CD4-positive, alpha-beta T cell treated with Interleukin-10 for 1 hour (primary cell): ENCODE measurements at regions not wholly inside any gene's neighbourhood (a gene's known extent, or its start where the extent isn't known, plus 50 kb on each side); places are given as distances from the start of the nearest gene placed in this dataset.
"Not testable (repeated sequence)": the region's sequence is repeated elsewhere in the genome, so short reads cannot be mapped to it uniquely, and the experiment has no call there.

Source experiments
- DNase-seq: peaks from one replicate; pipeline ENCODE4 v3.0.0-alpha.2; 2020

DNA sequence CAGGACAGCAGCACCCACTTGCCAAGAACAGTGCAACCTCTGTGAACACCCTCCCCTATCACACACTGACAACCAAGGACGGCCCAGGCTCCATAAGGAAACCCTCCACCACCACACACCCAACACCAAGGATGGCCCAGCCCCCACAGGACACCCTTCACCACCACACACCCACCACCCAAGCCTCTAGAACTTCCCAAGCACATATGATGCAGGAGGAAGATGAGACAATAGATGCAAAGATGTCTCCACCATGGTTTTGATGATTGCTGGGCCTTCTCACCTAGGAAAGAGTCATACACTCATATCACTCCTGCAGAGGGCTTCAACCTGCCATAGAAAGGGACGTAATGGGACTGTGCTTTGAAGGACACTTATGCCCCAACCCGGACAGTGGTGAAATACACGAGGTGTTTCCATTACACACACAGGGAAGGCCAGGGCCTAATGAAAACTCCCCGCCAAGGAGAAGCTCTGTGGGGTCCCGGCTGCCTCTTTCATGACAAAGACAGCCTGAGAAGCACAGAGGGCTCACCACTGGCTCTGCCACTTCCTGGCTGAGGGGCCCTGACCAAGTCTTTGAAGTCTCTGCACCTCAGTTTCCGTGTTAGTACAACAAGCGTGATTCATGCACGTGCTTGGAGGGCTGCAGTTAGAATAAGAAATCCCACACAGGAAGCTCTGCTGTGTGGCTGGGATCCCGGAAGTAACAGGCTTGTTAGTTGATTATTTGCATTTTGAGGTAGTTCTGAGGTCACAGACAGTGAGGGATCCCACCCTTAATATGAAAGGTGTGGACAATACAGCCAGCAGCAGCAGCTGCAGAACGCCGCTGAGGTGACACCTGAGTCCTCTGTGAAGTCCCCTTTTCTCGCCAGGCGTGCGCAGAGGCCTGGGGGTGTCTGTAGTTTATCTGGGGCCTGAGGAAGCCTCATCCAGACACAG lies 61.9 kb upstream of the ATP12A start:
- peak; percentile 81 for DNase-seq

DNA sequence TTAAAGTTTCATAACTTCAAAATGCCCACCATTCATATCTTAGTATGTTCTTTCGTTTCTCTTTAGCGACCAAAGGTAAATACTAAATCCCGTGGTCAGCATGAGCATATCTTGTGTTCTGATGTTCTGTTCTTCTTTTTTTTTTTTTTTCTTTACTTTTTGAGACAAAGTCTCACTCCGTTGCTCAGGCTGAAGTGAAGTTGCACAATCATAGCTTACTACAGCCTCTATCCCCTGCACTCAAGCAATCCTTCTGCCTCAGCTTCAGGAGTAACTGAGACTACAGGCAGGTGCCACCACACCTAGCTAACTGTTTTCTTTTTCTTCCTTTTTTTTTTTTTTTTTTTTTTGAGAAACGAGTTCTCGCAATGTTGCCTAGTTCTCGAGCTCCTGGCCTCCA lies 60.9 kb upstream of the ATP12A start:
- DNase-seq: no peak

DNA sequence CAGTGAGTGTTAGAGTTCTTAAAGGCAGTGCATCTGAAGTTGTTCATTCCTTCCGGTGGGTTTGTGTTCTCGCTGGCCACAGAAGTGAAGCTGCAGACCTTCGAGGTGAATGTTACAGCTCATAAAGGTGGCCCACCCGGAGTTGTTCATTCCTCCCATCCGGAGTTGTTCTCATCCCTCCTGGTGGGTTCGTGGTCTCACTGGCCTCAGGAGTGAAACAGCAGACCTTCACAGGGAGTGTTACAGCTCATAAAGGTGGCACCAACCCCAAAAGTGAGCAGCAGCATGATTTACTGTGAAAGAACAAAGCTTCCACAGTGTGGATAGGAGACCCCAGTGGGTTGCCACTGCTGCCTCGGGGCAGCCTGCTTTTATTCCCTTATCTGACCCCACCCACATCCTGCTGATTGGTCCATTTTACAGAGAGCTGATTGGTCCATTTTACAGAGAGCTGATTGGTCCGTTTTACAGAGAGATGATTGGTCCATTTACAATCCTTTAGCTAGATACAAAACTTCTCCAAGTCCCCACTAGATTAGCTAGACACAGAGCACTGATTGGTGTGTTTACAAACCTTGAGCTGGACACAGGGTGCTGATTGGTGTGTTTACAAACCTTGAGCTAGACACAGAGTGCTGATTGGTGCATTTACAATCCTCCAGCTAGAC lies 57.6 kb upstream of the ATP12A start:
- not testable (repeated sequence) for DNase-seq

DNA sequence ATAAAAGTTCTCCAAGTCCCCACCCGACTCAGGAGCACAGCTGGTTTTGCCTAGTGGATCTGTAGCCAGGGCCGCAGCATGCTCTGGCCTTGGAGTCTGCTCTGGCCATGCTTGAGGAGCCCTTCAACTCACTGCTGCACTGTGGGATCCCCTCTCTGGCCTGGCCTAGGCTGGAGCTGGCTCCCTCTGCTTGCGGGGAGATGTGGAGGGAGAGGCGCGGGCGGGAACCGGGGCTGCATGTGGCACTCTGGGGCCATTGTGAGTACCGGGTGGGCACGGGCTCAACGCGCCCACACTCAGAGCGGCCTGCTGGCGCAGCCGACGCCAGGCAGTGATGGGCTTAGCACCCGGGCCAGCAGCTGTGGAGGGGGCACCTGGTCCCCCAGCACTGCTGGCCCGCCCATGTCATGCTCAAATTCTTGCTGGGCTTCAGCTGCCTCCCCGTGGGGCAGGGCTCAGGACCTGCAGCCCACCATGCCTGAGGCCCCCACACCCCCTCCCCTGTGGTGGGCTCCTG lies 57.0 kb upstream of the ATP12A start:
- no peak for DNase-seq

DNA sequence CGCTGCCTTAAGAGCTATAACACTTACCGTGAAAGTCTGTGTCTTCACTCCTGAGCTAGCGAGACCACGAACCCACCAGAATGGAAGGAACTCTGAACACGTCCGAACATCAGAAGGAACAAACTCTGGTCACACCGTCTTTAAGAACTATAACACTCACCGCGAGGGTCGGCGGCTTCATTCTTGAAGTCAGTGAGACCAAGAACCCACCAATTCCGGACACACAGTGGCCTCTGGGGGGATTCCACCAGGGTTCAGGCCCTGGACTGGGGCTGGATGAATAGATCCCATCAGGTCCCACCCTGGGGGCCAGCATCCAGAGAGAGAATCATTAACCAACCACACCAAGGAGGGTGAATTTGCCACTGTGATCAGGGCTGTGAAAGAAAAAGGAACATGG lies 55.8 kb upstream of the ATP12A start:
- no peak for DNase-seq

DNA sequence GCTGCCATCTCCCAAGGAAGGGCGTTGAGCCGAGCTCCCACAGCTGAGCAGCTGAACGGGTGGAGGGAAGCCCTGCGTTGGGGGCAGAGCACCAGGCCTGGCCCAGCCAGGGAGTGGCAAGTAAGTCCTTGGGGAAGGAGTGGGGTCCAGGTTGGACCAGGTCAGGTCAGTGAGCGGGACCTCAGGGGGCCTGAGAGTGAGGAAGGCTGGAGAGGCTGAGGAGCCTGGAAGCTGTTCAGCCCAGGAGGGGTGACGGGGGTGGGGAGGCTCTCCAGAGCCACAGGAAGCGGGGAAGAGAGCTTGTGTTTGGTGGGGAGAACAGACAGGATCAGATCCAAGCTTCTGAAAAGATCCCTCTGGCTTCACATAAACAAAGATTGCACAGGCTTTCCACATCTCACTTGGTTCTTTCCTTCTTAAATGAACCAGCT lies 55.4 kb upstream of the ATP12A start:
- no peak for DNase-seq

DNA sequence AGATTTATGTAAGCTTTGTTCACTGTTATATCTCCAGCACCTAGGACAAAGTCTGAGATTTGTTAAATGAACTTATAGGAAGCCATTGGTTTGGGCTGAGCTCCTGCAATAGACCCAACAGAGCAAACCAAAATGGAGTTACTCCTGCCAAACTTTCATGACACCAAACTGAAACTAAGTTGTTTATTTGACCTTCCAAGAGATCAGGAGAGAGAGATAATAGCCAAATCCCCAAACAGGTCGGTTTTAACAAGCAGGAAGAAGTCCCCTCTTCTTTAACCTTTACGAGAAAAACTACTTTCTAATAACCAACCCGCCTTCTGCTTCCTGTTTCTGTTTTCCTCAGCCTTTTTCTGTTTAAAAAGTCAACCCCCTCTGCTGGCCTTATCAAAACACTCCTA lies 54.9 kb upstream of the ATP12A start:
- peak; percentile 34 for DNase-seq

DNA sequence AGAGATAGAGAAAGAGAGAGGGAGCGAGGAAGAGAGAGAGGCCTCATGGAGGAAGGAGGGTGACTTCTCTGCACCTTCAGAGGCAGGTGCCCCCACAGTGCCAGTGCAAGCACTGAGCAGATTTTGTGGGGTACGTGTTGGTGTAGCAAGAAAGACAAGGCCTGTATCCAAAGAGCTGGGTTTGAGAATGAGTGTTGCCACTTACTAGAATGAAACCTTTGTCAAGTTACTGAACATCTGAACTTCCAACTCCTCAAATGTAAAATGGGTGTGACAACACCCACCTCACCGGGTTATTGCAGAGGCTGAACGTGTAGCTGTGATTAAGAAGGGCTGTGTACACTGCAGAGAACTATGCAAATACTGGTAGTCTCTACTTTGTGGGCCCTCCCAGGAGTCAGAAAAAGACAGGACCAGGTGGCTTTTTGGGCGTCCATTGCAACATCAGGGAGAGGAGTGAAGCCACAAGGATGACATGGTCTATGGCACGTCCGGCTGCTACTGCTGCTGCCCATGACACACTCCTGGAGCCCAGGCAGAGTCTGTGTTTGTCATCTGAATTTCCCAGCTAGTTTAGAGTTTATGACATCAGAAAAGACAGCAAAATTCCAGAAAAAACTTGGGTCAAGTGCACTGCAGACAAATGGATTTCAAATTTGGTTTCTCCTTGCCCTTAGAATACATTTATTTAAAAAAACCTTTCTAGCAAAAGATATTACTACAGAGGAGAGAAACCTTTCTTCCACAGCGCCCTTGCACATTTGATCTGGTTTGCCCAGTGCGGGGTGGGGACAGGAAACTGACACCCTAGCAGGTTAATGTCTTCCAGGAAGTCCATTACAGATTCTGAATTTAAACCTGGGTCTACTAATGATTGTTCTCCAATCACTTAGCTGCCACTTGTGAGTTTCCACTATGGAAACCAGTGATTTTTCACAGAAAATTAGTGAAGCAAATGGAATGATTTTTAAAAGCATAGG lies 54.0 kb upstream of the ATP12A start:
- DNase-seq: peak; percentile 51

DNA sequence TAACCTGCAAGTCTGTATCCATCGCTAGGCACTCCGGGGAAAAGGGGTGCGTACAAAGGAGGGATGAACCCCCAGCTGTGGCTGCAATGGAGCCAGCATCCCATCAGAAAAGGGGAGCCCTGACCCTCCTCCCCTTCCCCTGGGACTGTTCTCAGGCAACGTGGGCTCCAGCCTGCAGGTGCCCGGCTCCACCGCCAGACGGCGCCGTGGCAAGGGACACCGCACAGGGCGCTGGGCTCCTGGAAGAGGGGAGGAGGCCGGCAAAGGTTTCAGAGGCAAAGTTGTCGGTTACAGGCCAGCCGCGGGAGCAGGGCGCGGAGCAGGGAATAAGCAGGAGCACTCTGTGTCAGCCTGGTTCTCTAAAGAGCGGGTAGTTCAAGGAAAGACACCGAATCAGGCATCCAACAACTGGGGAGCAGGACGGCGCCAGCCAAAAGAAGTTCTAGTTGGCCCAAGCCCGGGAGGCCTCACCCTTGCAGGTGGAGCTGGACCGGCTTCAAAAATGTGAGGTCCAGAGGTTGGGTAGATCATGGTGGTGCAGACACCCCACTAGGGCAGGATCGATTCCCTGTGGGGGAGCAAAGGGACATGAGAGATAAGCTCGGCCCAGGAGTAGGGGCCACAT lies 53.0 kb upstream of the ATP12A start:
- DNase-seq: no peak

DNA sequence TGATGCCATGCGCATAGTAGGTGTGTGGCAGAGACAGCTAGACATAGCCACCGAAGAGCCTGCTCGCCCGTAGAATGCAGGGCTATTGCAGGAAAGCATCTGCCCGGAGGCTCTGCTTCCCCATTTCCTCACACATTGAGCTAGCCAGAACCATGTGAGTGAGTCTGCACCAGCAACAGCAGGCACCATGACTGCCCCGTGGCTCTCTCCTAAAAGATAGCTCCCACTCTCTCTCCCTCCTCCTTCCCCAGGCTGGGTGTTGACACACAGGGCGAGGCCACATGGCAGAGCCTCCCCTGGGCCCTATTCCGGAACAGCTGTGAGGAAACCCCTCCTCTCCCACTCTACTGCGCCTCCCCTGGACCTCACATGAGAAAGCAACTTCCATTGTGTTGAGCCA lies 52.3 kb upstream of the ATP12A start:
- DNase-seq: no peak

DNA sequence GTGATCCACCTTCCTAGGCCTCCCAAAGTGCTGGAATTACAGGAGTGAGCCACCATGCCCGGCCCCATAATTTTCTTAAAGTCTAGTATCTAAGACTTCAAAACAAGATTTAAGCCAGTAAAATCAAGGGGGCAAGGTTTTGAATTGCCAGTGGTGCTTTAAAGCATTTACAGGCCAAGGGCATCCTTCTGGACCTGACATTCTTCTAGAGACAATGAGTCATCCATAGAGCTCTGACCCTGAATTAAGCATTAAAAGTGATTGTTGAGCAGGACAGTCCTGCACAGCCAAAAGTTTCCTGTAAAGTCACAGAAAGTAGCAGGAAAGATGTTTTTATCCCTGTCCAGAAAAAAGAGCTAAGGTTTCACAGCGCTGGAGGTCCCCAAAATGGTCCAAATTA lies 50.9 kb upstream of the ATP12A start:
- DNase-seq: no peak

DNA sequence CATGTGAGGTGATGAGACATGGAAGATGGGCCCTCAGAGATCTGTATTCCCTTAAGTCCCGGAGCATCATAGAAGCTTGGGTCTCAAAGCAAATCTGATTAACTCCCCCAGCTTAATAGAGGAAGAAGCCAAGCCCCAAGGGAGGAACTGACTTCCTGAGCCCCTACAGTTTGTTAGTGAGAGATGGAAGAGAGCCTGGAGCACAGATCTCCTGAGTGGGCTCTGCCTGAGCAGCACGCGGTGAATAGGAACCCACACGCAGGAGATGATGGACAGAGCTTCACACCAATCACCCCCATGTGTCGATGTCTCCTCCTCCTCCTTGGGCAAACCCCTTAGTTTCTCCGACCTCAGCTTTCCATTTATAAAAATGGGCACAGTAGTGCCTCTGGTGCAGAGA lies 50.1 kb upstream of the ATP12A start:
- DNase-seq: no peak
